ENCODE measurements at regions not wholly inside any gene's neighbourhood (a gene's known extent, or its start where the extent isn't known, plus 50 kb on each side); places are given as distances from the start of the nearest gene placed in this dataset.

GRCh38 chr4:71907071-71907470 is 123.2 kb upstream of the GC start:
- TF ChIP-seq CTCF (IDR thresholded peaks at IDR 0.05 in 2 of 3, conservative IDR thresholded peaks at IDR 0.05 in 1 of 3; ENCODE audit: borderline replicate concordance in 1 of 3, insufficient read depth in 1 of 3, low read depth in 2 of 3, low read length in 2 of 3) (no peak), REST (IDR thresholded peaks at IDR 0.05; ENCODE audit: low read depth) (no peak), YY1 (IDR thresholded peaks at IDR 0.05; ENCODE audit: extremely low read depth, insufficient replicate concordance, low read depth, low read length) (no peak), MAX (IDR thresholded peaks at IDR 0.05) (no peak), ATF3 (IDR thresholded peaks at IDR 0.05) (no peak), EZH2phosphoT487 (IDR thresholded peaks at IDR 0.05; ENCODE audit: borderline replicate concordance) (no peak), SP1 (IDR thresholded peaks at IDR 0.05; ENCODE audit: low read depth) (no peak), FOSL1 (IDR thresholded peaks at IDR 0.05; ENCODE audit: low read depth) (no peak), RAD21 (IDR thresholded peaks at IDR 0.05; ENCODE audit: low read depth) (no peak), EZH2 (IDR thresholded peaks at IDR 0.05) (no peak)

Measured in HCT116 (cell line).